ENCODE measurements at regions not wholly inside any gene's neighbourhood (a gene's known extent, or its start where the extent isn't known, plus 50 kb on each side); places are given as distances from the start of the nearest gene placed in this dataset.

- ATAC-seq = no peak
- H3K4me1 Mint-ChIP-seq = no peaks in the 10 kb centered on the region
- no peak for DNase-seq
- H3K4me3 Mint-ChIP-seq = no peak overlapping the region
- peaks cover 19 to 22% of the 10 kb centered on the region in 2 donors for H3K9me3 Mint-ChIP-seq
- H3K27me3 Mint-ChIP-seq = peaks cover 8% of the 10 kb centered on the region
- peak overlapping the region in 1 of 2 donors; percentile 83 for H3K27ac Mint-ChIP-seq
These were observed 350.2 kb downstream of the IRS2 start for GRCh38 chr13:109436055-109436622.

- H3K27me3 Mint-ChIP-seq = peaks cover 8% of the 10 kb centered on the region
- peaks cover 29 to 30% of the 10 kb centered on the region in 2 donors for H3K9me3 Mint-ChIP-seq
- H3K4me1 Mint-ChIP-seq = peaks cover 13% of the 10 kb centered on the region
- no peak overlapping the region for H3K4me3 Mint-ChIP-seq
- no peak overlapping the region for H3K27ac Mint-ChIP-seq
- no peak for ATAC-seq
- no peak for DNase-seq
These were observed 355.2 kb downstream of the IRS2 start for GRCh38 chr13:109431217-109431616.

- Mint-ChIP-seq H3K27ac (no peak overlapping the region), H3K9me3 (peaks cover 16 to 19% of the 10 kb centered on the region in 2 donors), H3K4me3 (no peak overlapping the region), H3K27me3 (peaks cover 3% of the 10 kb centered on the region), H3K4me1 (peaks cover 13% of the 10 kb centered on the region)
- DNase-seq (no peak), ATAC-seq (no peak)
These were observed 358.2 kb downstream of the IRS2 start for GRCh38 chr13:109428146-109428545.

- ATAC-seq (no peak), DNase-seq (no peak)
- no peak overlapping the region for H3K4me3 Mint-ChIP-seq
- no peak overlapping the region for H3K27ac Mint-ChIP-seq
- H3K4me1 Mint-ChIP-seq = peaks cover 13% of the 10 kb centered on the region
- H3K27me3 Mint-ChIP-seq = no peaks in the 10 kb centered on the region
- peaks cover 16% of the 10 kb centered on the region in 2 donors for H3K9me3 Mint-ChIP-seq
These were observed 358.7 kb downstream of the IRS2 start for GRCh38 chr13:109427695-109428094.

- Mint-ChIP-seq H3K27me3 (no peaks in the 10 kb centered on the region), H3K4me3 (no peak overlapping the region)
- DNase-seq = no peak
These were observed 359.2 kb downstream of the IRS2 start for GRCh38 chr13:109427148-109427547.

GRCh38 chr13:109426690-109426990, 359.7 kb downstream of the IRS2 start:
- H3K9me3 Mint-ChIP-seq = peaks cover 13 to 16% of the 10 kb centered on the region in 2 donors
- H3K27ac Mint-ChIP-seq = no peak overlapping the region
- H3K27me3 Mint-ChIP-seq = no peaks in the 10 kb centered on the region
- H3K4me3 Mint-ChIP-seq = no peak overlapping the region
- peaks cover 13% of the 10 kb centered on the region for H3K4me1 Mint-ChIP-seq
- no peak for DNase-seq
- ATAC-seq = no peak

More at GRCh38 chr13:109427148-109427547, 359.2 kb downstream of the IRS2 start:
- H3K27ac Mint-ChIP-seq = no peak overlapping the region
- no peak for ATAC-seq
- peaks cover 16% of the 10 kb centered on the region in 2 donors for H3K9me3 Mint-ChIP-seq
- peaks cover 13% of the 10 kb centered on the region for H3K4me1 Mint-ChIP-seq

- ATAC-seq = no peak
- H3K9me3 Mint-ChIP-seq = peaks cover 10 to 16% of the 10 kb centered on the region in 2 donors
- no peaks in the 10 kb centered on the region for H3K27me3 Mint-ChIP-seq
- peaks cover 13% of the 10 kb centered on the region for H3K4me1 Mint-ChIP-seq
- no peak overlapping the region for H3K4me3 Mint-ChIP-seq
- DNase-seq = no peak
- no peak overlapping the region for H3K27ac Mint-ChIP-seq
These were observed 360.3 kb downstream of the IRS2 start for GRCh38 chr13:109425821-109426689.

- no peak for DNase-seq
- H3K9me3 Mint-ChIP-seq = no peaks in the 10 kb centered on the region
- H3K4me1 Mint-ChIP-seq = no peaks in the 10 kb centered on the region
- ATAC-seq = no peak
- no peaks in the 10 kb centered on the region for H3K27me3 Mint-ChIP-seq
- no peak overlapping the region for H3K27ac Mint-ChIP-seq
- H3K4me3 Mint-ChIP-seq = no peak overlapping the region
These were observed 364.2 kb downstream of the IRS2 start for GRCh38 chr13:109422161-109422560.

GRCh38 chr13:109419896-109420295, 366.5 kb downstream of the IRS2 start:
- peaks cover 10% of the 10 kb centered on the region for H3K27me3 Mint-ChIP-seq
- H3K4me3 Mint-ChIP-seq = no peak overlapping the region
- no peaks in the 10 kb centered on the region for H3K9me3 Mint-ChIP-seq
- no peak overlapping the region for H3K27ac Mint-ChIP-seq
- ATAC-seq = no peak
- H3K4me1 Mint-ChIP-seq = no peaks in the 10 kb centered on the region
- DNase-seq = no peak

GRCh38 chr13:109418111-109418510, 368.3 kb downstream of the IRS2 start:
- H3K27me3 Mint-ChIP-seq = peaks cover 10% of the 10 kb centered on the region

GRCh38 chr13:109416001-109416400, 370.4 kb downstream of the IRS2 start:
- H3K27ac Mint-ChIP-seq = no peak overlapping the region
- H3K9me3 Mint-ChIP-seq = no peaks in the 10 kb centered on the region
- peaks cover 10% of the 10 kb centered on the region for H3K27me3 Mint-ChIP-seq
- DNase-seq = no peak
- H3K4me1 Mint-ChIP-seq = no peaks in the 10 kb centered on the region
- H3K4me3 Mint-ChIP-seq = no peak overlapping the region
- ATAC-seq = no peak

More at GRCh38 chr13:109418111-109418510, 368.3 kb downstream of the IRS2 start:
- DNase-seq = no peak
- peak overlapping the region in 1 of 2 donors; percentile 14 for H3K27ac Mint-ChIP-seq
- no peaks in the 10 kb centered on the region for H3K4me1 Mint-ChIP-seq
- H3K9me3 Mint-ChIP-seq = no peaks in the 10 kb centered on the region
- no peak for ATAC-seq
- no peak overlapping the region for H3K4me3 Mint-ChIP-seq

GRCh38 chr13:109415057-109415456, 371.3 kb downstream of the IRS2 start:
- Mint-ChIP-seq H3K27ac (no peak overlapping the region), H3K4me1 (no peaks in the 10 kb centered on the region), H3K27me3 (peaks cover 10% of the 10 kb centered on the region), H3K4me3 (no peak overlapping the region), H3K9me3 (no peaks in the 10 kb centered on the region)
- ATAC-seq = no peak
- DNase-seq = no peak

GRCh38 chr13:109412283-109412901, 374.0 kb downstream of the IRS2 start:
- Mint-ChIP-seq H3K9me3 (no peaks in the 10 kb centered on the region), H3K4me3 (no peak overlapping the region), H3K27me3 (peaks cover 27% of the 10 kb centered on the region), H3K4me1 (no peaks in the 10 kb centered on the region), H3K27ac (no peak overlapping the region)
- DNase-seq (no peak), ATAC-seq (no peak)

- Mint-ChIP-seq H3K4me1 (no peaks in the 10 kb centered on the region), H3K4me3 (no peak overlapping the region), H3K27me3 (peaks cover 19% of the 10 kb centered on the region), H3K9me3 (no peaks in the 10 kb centered on the region), H3K27ac (no peak overlapping the region)
- ATAC-seq (no peak), DNase-seq (no peak)
These were observed 375.5 kb downstream of the IRS2 start for GRCh38 chr13:109410868-109411267.

- no peak for ATAC-seq
- no peak overlapping the region for H3K27ac Mint-ChIP-seq
These were observed 377.6 kb downstream of the IRS2 start for GRCh38 chr13:109408591-109409382.

More at GRCh38 chr13:109408591-109409382, 377.6 kb downstream of the IRS2 start:
- DNase-seq = no peak
- no peaks in the 10 kb centered on the region for H3K4me1 Mint-ChIP-seq
- H3K9me3 Mint-ChIP-seq = peaks cover 0 to 11% of the 10 kb centered on the region in 2 donors
- H3K27me3 Mint-ChIP-seq = peaks cover 16% of the 10 kb centered on the region
- H3K4me3 Mint-ChIP-seq = no peak overlapping the region

Data from stimulated activated naive CD8-positive, alpha-beta T cell treated with anti-CD3 and anti-CD28 coated beads, Interleukin-15, amount 100 ng/mL, for 72 hours (primary cell).